DMS153 (cell line): ENCODE measurements at regions not wholly inside any gene's neighbourhood (a gene's known extent, or its start where the extent isn't known, plus 50 kb on each side); places are given as distances from the start of the nearest gene placed in this dataset.

Experiments
- DNase-seq: peaks from one replicate; lab custom pipeline; 2025; lab: John Stamatoyannopoulos, UW

- no peak for DNase-seq
These were observed 781.7 kb upstream of the GHITM start for GRCh38 chr10:83357627-83358026.

GRCh38 chr10:83367036-83367435 lies 772.3 kb upstream of the GHITM start:
- no peak for DNase-seq

GRCh38 chr10:83371696-83372490 lies 767.4 kb upstream of the GHITM start:
- DNase-seq = no peak

DNA sequence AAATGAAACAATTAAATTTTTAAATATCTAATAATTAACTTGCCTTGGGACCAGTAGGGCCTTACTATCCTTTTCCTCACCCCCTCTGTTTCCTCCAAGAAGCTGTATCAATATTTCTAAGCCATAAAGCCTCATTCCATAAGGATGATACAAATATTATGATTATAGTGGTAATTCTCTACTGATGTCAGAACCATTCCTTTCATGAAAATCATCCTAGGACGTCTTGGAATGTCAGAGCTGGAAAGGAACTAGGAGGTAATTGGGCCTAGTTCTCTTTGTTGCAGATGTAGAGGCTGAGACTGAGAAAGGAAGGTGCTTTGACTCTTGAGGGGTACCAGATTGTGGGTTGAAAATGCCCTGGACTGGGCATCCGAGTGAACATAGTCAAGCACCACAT lies 766.7 kb upstream of the GHITM start:
- no peak for DNase-seq

DNA sequence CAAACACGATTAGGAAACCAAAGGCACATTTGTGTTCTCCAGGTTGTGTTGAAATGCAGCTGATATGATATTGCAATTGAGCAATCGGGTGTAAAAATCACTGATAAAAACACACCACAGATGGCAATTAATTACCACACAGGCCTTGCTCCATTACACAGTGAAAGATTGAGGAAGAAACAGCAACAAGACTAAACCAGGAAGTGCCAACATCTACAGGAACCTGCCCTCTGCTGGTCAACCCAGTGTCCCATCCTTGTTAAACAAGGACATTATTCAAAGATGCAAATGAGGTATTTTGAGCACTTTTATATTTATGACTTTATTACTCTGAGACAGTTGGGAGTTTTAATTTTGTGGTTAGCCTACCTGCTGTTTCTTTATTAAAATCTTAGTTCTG lies 765.6 kb upstream of the GHITM start:
- DNase-seq = no peak

DNA sequence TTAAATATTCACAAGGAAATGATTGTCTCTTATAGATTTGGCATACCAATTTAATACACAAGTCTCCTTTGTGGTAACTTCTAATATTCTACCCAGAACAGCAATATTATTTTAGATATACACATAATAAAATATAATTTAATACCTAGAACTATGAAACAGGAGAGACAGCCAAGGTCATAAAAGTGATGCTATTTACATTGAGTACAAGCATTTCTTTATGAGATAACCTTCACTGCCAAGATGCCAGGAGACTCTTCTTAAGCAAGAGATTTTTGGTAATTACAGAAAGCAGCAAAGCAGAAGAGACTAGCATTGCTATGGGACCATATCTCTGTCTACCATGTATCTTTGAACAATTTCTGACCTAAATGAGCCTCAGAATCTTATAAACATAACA lies 764.6 kb upstream of the GHITM start:
- no peak for DNase-seq

DNA sequence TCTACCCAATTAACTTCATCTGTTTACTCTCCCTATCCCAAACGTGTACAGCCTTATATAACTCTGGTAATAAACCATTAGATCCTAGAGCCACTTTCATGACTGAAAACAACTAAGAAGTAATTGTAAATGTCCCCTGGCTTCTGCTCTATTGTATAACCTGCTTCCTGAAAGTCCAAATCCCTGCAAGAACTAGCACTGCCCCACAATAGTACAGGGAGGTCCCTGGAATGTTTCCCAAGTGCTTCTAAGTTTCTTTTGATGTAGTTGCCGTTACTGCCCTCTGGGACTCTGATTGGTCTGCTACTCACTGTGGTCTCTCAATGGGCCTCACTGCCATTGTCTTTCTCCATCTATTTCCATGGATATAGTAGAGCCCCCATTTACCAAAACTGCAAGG lies 764.0 kb upstream of the GHITM start:
- DNase-seq = no peak

DNA sequence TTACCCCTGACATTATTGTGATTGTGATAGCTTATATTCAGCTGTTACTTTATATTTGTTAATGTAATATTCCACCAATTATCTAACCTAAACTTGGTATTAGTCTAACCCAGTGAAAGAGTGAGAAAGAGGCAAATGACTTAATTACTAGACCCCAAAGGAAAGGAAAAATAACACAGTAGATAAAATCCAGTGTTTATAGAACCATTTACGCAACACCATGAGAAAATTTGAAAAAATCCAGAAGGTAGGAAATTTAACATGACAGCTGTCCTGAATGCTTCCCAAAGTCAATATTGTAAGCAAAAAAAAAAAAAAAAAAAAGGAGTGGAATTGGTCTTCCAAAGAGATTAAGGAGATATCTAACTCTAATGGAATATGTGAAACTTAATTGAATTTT lies 741.5 kb upstream of the GHITM start:
- no peak for DNase-seq

DNA sequence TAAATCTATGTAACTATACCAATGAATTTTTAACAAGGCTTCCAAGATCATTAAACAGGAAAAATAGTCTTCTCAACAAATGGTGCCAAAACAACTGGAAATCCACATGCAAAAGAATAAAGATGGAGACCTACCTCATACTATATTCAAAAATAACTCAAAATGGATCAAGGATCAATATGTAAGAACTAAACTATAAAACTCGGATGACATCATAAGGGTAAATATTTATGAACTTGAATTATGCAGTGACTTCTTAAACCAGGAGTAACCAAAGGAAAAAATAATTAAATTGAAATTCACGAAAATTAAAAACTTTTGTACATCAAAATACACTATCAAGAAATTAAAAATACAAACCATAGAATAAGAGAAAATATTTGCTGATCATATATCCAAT lies 728.7 kb upstream of the GHITM start:
- DNase-seq = no peak

GRCh38 chr10:83425306-83425705 lies 714.0 kb upstream of the GHITM start:
- DNase-seq = no peak

DNA sequence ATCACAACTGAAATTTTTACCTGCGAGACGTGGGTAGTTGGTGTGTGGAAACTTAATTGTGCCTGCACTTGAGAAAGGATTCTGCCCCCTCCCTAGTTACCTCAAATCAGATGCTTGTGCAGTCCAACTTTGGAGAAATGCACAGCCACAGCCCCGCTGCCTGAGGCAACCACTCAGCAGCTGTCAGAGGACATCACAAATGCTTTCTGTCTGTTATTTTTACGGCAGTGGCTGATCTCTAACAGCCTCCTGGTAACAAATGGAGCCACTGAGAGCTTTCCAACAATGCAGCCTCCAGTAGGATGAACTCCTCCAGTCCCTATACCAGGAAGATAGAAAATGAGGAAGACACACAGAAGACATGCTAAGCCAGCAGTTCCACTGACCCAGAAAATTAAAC lies 712.2 kb upstream of the GHITM start:
- DNase-seq = no peak

GRCh38 chr10:83432261-83433045 lies 706.9 kb upstream of the GHITM start:
- no peak for DNase-seq

- no peak for DNase-seq
These were observed 705.6 kb upstream of the GHITM start for GRCh38 chr10:83433705-83434104.

DNA sequence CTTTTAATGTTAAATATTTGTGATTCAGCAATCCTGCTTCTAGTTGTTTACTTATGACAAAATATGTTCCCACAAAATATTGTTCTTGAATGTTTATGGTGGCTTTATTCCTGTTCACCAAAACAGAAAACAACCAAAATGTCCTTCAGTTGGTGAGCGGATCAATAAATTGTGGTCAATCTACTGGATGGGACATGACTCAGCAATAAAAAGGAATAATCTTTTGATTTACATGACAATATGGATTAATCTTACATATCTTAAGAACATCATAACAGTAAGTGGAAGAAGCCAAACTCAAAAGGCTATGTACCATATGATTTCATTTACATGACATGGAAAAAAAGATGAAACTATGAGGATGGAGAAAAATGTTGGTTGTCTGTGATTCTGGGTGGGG lies 691.3 kb upstream of the GHITM start:
- no peak for DNase-seq

DNA sequence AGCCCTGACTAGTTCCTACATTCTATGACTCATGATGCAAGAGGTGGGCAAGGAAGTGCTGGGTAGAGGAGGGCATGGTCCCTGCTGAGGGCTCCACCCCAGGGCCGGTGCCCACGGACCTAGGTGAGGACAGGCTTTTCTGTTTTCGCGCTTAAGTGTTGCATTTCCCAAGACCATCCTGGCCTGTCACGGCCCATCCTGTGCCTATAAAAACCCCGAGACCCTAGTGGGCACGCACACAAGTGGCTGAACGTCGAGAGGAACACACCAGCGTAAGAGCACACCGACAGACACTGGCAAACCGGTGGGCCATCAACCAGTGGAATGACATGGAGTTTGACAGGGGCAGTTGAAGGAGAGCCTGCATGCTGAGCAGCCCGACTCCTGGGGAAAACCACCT lies 680.7 kb upstream of the GHITM start:
- no peak for DNase-seq

DNA sequence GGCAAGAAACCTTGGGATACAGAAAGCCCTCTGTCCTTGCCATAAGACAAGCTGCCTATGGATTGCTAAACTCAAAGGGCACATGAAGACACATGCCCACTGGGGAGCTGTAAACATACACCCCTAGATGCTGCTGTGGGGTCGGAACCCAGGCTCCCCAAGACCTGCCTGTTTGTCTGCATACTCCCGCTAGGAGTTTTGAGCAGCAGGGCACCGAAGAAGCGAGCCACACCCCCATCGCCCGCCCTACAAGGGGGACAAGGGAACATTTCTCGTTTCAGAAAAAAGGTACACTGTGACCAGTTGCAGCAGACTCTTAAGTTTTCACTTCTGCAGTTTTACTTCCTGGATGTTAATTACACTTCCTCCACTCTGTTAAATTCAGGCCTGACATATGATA lies 680.2 kb upstream of the GHITM start:
- no peak for DNase-seq

- DNase-seq = no peak
These were observed 669.5 kb upstream of the GHITM start for GRCh38 chr10:83469728-83470331.

DNA sequence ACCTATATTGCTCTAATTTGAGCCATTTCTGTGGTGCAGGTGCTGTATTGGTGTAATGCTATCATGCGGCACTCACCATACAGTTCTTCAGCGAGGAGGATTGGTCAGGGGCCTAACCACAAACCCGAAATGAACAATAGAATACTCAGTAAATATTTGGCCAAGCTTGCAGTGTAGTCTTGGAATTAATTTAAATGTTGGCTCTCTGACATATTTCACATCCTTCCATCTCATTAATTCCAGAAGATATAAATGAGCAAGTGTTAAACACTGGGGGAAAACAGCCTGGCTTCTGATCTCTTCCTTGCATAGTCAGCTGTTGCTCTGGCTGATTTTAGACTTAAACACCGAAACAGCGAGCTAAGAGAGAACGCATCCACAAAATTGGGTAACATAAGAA lies 663.1 kb upstream of the GHITM start:
- DNase-seq = no peak

DNA sequence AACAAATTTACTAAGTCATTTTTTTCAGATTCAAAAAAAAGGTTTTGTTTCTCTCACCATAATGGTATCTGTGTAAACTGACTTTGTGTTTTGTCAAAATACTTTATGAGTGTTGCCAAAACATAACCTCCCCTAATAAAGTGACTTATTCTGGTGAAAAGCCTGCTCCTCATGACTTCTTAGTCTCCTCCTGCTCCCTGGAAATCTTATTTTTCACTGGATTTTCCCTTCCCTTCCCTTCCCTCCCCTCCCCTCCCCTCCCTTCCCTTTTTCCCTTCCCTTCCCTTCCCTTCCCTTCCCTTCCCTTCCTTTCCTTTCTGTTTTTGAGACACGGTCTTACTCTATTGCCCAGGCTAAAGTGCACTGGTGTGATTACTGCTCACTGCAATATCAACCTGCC lies 650.1 kb upstream of the GHITM start:
- DNase-seq = no peak

DNA sequence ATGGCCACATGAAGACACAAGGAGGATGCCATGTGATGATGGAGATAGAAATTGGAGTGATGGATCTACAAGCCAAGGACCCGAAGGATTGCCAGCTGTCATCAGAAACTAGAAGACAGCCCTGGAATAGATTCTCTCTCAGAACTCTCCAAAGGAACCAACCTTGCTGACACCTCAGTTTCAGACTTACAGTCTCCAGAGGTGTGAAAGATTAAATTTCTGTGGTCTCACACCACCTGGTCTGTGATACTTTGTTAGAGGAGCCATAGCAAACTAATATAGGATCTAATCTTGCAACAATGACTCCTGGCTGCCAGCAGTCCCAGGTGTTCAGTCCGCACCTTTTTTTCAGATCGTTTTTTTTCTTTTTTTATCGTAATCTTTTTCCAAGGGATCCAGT lies 647.3 kb upstream of the GHITM start:
- DNase-seq = no peak

GRCh38 chr10:83512681-83513080 lies 626.6 kb upstream of the GHITM start:
- no peak for DNase-seq

- DNase-seq = no peak
These were observed 624.3 kb upstream of the GHITM start for GRCh38 chr10:83515001-83515400.

DNA sequence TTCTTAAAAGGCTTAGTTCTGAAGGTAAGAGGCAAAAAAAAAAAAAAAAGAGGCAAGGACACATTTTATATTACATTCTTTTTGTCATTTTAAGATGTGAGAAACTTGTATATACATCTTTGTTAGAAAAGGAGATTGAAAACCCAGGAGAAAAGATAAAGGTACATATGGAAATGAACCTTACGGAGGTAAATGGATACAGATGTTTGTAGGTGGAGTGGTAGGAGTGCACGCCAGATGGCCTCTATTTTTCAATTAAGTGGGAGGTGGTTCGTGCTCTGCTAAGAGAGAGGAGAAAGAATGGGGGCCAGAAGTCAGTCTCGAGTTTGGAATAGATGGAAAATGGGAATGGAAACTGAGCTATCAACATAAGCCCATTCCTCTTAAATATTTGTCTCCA lies 622.5 kb upstream of the GHITM start:
- DNase-seq = no peak
